ENCODE measurements at regions not wholly inside any gene's neighbourhood (a gene's known extent, or its start where the extent isn't known, plus 50 kb on each side); places are given as distances from the start of the nearest gene placed in this dataset.
"Not testable (repeated sequence)": the region's sequence is repeated elsewhere in the genome, so short reads cannot be mapped to it uniquely, and the experiment has no call there.

DNA sequence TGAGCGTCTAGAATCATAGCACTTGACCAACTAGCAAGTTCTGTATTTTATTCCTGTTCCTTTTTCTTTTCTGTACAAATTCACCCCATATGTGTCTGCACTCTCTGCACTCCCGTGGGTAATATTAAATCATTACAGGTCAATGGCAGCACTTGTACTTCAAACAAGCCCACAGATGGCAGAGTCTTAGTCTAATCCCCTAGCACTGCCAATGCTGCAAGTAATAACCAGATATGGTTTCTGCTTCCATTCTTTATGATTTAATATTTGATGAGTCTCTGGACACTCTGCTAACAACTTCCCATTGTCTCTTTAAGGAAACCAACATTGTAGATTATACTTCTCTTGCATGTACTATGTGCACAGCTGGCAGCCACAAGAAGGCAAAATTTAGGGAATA lies 343.8 kb upstream of the CHD1 start:
- DNase-seq: no peak

DNA sequence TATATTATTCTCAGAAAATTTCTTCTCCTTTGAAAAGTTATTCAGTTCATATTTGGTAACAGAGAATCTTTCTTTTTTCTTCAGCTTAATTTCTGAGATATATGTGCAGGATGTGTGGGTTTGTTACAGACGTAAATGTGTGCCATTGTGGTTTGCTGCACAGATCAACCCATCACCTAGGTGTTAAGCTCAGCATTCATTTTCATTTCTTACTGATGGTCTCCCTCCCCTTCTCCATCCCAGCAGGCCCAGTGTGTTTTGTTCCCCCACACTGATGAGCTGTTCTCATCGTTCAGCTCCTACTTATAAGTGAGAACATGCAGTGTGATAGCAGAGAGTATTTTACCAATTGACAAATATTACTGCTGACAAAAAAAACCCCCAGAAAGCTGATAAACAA lies 330.0 kb upstream of the CHD1 start:
- DNase-seq: no peak

DNA sequence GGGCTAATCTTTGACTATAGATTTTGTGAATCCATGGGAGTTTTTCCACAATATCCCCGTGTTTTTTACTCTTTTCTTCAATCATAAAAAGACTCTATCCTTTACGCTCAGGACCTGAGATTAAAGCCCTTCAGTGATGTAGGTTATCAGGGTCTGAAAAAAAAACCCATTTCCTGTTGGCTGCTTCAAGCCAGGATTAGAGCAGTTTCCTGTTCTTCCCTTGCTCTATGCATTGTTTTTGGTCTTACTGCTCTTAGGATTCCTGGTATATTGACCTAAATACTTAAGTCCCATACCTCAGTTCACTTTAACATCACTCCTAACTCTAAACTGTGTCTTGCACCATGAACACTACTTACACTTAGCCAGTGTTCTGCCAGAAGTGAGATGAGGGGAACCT lies 319.3 kb upstream of the CHD1 start:
- DNase-seq: no peak

DNA sequence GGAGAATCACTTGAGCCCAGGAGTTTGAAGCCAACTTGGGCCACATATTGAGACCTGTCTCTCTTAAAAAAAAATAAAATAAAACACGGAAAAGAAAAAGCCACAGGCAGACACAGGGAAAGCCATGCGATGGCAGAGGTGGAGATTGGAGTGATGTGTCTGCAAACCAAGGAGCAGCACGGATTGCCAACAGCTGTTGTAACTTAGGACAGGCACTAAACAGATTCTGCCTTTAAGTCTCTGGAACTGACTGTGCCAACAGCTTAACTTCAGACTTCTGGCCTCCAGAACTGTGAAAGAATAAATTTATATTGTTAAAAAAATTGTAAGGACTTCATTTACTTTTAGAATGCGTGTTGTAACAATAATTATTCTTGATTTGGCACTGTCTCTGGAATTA lies 318.5 kb upstream of the CHD1 start:
- no peak for DNase-seq

DNA sequence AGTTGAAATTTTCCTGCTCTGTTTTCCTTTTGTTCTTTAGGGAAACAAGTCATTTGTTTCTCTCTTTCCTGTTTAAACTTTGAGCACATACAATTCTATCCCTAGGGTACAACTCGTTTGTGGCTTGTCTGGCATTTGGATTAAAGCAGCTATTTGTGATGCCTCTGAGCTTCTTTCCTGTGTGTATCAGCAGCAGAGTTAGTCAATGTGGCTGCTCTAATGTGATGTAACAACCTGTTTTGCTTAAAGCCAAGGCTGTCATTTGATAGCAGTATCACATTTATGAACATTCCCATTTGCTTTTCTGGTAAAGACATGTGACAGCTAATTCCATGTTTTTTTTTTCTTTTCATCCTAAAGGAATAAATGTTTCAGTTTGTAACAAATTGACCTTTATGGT lies 314.3 kb upstream of the CHD1 start:
- no peak for DNase-seq

DNA sequence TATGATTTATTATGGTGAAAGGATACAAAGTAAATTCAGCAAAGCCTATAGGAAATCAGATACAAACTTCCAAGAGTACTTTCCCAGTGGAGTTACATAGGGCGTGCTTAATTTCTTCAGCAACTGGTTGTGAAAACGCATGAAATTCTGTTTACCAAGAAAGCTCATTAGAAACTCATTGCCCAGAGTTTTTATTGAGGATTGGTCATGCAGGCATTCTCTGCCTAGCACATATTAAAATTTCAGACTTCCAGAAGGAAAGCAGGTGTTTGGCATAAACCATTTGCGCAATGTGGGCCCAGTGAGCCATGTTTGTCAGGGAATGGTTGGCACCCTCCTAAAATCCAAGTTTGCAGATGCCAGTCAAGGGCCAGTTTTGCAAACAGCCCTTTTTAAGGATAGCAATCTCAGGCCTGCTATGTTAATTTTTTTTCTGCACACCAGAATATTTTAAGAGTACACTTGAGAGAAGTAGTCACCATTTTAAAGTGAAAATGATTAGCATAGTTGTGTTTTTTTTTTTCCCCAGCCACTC lies 311.1 kb upstream of the CHD1 start:
- no peak for DNase-seq

DNA sequence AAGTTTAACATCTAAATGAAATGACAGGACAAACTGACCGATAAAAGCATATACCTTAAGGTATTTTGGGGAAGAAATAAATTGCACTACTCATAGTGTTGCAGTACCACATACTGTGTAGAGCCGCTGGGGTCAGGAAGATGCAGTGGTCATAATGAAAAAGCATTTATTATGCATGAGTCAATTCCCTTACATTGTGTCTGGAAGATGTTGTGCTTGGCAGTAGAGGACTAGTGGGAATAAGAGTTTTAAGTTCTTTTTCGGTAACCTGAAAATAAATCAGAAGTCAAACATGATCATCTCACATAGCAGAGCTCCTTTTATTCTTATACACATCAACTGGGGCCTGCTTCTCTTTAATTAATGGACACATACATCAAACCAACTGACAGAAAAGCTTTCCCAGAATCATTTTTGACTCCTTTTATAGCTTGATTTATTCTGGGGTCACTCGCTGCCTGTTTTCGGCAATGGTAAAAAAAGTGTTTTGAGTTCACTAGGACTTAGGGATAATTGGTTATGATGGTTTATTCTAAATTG lies 262.5 kb upstream of the CHD1 start:
- DNase-seq: no peak

DNA sequence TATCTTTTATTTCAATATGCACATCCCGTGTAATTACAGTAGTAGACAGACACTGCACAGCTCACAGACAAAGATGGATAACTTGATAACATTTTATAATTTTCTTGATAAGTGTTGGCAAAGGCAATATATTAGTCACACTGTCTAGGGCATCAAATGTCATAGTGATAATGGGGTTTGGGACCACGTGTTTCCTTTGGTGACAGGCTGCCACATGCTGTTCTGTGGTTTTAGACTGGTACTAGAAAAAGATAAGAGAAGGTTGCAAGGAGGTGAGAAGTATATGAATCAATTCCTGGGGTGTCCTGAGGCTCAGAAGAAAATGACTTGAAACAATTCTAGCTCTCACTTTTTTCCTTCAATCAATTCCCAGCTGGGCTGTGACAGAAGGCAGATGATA lies 258.8 kb upstream of the CHD1 start:
- no peak for DNase-seq

DNA sequence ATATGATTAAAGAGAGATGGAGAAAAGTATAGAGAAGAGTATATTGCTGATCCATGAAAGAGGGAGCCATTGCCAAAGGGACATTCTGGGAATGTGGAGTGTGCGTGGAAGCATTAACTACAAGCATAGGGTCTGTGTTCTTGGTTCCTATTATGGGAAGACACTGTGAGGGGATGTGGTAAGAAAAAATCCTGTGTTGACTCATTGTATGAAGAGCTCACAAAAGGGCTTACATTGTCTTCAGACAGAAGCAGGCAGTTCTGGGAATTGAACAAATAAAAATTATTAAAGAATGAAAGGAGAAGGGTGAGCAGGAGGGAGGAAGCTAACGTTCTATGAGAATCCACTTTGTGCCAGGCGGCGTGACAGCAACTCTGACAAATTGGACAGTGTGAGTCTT lies 250.4 kb upstream of the CHD1 start:
- no peak for DNase-seq

DNA sequence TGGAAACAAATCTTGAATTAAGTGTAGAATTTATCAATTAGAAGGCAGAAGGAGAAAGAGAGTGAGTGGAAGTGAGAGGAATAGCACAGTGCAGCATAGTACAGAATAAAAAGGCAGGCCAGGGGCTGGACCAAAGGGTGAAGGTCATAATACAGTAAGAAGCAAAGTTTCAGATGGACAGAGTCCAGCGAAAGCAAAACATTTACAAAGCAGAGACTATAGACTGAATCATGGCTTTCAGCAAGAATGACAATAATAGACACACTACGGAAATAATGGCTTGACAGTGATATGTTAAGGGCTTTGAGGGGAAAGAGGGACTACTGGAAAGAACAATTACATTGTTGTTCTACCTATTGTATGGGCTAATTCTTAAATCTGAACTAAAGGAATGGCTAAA lies 249.0 kb upstream of the CHD1 start:
- no peak for DNase-seq

DNA sequence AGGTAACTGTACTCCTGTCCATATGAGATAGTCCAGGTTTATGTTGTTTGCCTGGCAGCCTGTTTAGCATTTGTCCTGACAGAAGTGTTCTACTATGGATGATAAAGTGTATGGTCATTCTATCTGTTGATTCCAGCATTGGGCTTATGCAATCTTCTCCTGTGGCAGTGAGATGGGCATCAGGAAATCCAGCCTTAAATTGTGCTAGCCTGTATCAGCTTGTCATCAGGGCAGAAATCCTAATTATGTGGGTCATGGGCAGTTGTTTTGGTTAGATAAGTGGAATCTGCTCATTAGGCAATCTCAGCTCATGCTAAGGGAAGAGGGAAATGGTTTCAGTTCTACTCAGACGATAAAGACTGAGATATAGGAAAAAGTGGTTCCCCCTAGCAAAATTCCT lies 247.4 kb upstream of the CHD1 start:
- no peak for DNase-seq

DNA sequence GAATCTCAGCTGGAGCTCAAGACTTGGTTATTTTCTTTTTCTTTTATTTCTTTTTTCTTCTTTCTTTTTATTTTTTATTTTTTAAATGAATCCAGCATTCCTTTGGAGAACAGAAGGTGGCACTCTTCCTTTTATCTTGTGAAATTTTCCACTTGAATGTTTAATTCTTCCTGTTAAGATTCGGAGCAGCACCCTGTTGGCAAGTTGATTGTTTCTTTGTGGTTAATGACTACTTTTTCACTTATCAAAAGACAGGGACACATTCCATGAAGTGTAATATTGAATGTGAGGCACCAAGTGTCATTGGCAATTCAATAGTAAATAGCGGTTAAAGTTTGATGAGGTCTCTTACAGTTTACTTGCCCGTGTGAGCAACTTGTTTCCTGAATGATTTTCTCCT lies 240.5 kb upstream of the CHD1 start:
- DNase-seq: no peak

DNA sequence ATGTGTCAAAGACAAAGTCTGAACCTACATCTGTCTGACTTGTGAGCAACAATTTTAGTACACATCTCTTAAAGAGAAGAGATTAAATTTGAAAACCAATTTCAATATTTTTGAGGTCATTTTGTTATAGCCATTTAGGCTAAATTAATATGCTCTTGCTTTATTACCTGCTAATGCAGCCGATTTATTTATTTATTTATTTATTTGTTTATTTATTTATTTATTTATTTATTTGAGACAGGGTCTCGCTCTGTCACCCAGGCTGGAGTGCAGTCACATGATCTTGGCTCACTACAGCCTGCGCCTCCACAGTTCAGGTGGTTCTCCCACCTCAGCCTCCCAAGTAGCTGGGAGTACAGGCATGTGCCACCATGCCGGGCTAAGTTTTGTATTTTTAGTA lies 232.7 kb upstream of the CHD1 start:
- not testable (repeated sequence) for DNase-seq

DNA sequence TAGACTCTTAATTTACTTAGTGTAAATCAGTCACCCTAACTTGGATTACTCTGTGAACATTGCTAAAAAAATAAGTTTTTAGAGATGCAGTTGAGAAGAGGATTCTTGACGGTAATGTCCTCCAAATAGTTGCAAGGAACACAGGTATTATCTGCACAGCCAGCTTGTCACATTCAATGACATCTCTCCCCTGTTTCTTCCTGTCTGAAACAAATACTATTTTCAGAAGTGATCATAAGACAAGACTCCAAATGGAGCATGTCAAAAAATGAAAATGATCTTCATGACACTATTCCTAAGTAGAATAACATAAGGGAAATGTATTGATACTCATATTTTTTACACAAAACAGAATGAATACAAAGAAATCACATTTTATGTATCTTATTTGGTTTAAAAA lies 227.9 kb upstream of the CHD1 start:
- DNase-seq: no peak

DNA sequence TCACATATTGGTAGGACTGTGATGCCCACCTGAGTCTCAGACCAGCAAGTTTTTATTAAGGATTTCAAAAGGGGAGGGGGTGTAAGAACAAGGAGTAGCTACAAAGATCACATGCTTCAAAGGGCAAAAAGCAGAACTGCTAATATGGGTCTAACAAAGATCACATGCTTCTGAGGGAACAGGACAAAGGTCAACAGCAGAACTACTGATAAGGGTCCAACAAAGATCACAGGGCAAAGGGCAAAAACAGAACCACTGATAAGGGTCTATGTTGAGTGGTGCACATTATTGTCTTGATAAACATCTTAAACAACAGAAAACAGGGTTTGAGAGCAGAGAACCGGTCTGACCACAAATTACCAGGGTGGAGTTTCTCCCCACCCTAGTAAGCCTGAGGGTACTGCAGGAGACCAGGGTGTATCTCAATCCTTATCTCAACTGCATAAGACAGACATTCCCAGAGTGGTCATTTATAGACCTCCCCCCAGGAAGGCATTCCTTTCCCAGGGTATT lies 214.5 kb upstream of the CHD1 start:
- not testable (repeated sequence) for DNase-seq

DNA sequence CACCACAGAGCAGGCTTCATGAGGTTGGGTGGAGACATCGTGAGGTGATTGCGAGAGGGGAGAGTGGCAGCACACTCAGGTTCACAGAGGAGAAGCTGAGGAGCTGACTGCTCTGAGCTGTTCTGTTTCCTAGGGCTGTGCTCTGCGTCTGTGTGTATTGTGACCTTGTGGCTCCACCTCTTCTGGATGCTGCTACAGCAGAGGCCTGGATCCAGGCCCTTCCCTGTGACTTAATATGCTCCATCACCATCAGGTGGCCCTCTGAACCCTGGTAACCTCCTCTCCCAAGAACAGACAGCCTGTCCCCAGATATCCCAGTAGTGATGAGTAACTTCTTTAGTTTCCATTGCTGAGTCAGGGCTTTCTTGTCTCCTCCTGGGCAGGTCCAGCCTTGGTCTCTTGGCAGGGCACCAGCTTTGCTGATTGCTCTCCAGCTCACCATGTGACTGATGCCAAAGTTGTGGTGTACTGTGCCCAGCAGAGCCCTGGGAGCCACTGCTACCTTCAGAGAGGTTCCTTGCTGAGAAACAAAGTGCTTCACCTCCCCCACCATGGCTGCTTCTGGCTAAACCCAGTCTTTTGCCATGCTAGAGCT lies 212.8 kb upstream of the CHD1 start:
- no peak for DNase-seq

DNA sequence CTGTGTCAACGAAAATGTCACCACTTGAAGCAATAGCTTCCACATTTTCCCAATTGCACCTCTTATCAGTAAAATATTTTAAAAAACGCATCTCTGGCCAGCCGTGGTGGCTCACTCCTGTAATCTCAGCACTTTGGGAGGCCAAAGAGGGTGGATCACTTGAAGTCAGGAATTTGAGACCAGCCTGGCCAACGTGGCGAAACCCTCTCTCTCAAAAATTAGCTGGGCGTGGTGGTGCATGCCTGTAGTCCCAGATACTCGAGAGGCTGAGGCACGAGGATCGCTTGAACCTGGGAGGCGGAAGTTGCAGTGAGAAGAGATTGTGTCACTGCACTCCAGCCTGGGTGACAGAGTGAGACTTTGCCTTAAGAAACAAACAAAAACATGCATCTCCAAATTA lies 210.1 kb upstream of the CHD1 start:
- DNase-seq: no peak

DNA sequence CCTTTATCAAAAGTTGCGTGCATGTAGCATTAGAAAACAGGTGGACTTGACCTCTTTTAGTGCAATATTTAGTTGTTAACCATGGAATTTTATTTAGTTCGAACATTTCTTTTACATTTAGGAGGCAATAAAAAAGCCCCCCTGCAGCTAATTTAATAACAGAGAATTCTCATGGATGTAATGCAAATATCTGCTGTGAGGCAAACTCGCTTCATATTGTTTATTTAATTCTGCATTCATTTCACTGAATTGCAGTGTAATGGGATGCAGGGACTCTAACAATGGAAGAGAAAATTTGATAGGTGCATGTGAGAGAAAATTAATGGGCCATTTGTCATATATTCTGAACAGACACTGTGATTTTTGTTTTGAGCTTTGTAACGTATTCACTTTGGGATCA lies 205.1 kb upstream of the CHD1 start:
- no peak for DNase-seq

DNA sequence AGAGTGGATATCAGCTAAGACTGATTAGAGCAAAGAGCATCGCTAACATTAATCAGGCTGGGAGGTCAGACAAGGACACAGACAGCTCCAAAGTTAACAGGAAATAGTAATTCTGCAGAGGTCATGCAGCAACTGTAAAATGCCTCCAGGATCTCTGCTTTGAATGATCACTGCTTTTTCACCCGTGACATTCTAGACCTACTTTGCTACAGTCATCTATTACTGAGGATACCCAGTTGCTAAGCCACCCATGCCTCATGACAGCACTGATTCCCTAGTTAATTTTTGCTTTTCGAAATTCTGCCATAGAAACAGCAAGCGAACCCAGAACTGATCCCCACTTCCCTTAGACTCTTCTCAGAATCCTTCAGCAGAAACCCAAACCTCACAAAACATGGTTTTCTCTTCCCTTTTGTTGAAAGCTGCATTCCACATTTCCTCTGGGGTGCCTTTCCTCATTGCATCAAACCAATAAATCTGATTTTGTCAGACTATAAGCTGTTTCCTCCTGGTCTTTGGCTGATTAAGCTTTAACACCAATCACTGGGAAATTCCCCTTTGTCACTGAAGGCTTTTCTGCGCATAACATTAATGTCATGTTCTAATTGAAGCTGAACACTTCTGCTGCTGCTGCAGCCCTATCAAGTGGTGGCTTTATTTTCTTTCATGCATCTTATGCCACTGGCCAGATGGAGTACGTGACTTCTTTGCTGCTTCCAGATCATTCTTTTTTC lies 201.1 kb upstream of the CHD1 start:
- no peak for DNase-seq

DNA sequence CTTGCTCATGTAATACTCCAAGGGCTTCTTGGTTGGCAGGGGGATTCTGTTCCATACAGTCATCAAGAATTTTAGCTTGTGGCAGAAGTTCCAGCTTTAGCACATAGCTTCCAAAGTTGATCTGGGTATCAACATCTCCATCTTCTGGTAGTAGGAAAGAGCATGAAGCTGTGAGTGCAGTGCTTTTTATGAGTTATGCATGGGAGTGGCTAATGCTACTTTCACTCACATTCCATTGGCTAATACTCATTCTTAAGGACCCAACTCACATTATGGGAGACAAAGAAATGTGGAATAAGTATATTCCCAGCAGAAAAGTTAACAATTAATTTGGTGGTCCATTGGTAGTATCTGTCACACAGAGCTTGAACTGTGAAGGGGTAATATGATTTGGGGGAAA lies 194.2 kb upstream of the CHD1 start:
- DNase-seq: no peak

DNA sequence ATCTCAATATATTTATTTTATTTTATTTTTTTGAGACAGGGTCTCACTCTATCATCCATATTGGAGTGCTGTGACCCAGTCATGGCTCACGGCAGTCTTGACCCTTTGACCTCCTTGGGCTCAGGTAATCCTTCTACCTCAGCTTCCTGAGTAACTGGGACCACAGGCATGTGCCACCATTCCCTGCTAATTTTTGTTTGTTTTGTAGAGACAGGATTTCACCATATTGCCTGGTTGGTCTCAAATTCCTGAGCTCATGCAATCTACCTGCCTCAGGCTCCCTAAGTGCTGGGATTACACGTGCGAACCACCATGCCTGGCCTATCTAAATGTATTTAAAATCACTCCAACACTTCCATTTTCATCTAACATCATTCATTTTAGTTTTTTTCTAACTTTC lies 190.5 kb upstream of the CHD1 start:
- no peak for DNase-seq

DNA sequence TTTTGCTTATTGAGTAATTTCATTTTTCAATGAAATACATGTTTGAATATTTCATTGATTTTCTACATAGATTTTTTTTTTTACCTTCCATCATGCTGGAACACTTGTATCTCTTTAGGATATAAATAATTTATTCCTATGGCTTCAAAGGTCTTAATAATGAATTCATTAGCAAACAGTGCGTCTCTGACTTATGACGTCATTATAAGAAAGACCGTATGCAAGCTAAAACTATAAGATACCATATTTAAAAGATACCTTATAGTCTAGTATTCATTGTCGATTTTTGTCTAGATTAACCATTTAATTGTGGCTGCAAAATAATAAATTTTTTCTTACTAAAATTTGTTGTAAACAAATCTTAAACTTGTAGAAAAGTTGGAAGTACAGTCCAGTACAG lies 187.7 kb upstream of the CHD1 start:
- no peak for DNase-seq

DNA sequence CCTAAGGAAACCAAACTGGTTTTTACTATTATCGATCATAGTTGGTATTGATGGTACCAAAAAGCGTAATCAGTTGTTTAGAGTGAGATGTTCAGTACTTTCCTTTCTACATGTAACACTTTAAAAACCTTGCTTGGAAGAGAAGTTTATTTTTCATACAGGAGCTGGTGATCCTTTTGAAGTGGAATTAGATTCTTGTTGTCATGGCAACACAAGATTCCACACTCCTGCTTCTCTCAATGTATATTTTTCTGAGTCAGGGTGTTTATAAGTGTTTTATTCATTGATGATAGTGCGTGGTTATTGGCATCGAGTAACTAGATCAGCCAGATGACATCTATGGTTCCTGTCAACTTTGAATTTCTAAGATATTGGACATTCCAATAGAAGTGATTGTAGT lies 181.1 kb upstream of the CHD1 start:
- DNase-seq: no peak

DNA sequence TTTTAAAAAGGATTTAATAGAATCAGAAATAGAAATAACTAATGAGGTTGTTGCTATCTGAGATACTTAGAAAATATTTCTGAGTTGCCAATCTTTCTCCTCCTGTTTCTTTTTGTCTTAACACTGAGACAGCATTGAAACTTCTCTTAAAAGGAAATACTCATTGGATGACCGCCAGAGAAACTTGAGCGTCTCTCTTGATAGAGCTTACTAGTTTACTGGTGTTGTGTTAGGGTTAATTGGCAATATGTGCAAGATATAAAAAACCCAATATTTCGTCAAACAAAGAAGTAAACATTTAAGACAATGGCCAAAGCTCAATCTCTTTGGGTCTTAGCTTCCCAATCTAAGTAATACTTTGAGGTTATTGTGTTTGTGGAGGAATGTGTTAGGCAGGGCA lies 176.4 kb upstream of the CHD1 start:
- no peak for DNase-seq
